ENCODE measurements at regions not wholly inside any gene's neighbourhood (a gene's known extent, or its start where the extent isn't known, plus 50 kb on each side); places are given as distances from the start of the nearest gene placed in this dataset.

GRCh38 chr1:95339377-95339776, 105.4 kb downstream of the RWDD3 start:
- no peak for DNase-seq (ENCODE audit: low spot score)
- no peak for TF ChIP-seq CTCF (IDR thresholded peaks at IDR 0.05; ENCODE audit: extremely low read depth, missing control alignments)

GRCh38 chr1:95340061-95340460, 106.1 kb downstream of the RWDD3 start:
- TF ChIP-seq CTCF (IDR thresholded peaks at IDR 0.05; ENCODE audit: extremely low read depth, missing control alignments), result no peak
- no peak for DNase-seq (ENCODE audit: low spot score)

- no peak for DNase-seq (ENCODE audit: low spot score)
- TF ChIP-seq CTCF (IDR thresholded peaks at IDR 0.05; ENCODE audit: extremely low read depth, missing control alignments), result no peak
These were observed 118.8 kb downstream of the RWDD3 start for GRCh38 chr1:95352767-95353166.

- no peak for TF ChIP-seq CTCF (IDR thresholded peaks at IDR 0.05; ENCODE audit: extremely low read depth, missing control alignments)
- no peak for DNase-seq (ENCODE audit: low spot score)
These were observed 119.2 kb downstream of the RWDD3 start for GRCh38 chr1:95353194-95353593.

- no peak for DNase-seq (ENCODE audit: low spot score)
- no peak for TF ChIP-seq CTCF (IDR thresholded peaks at IDR 0.05; ENCODE audit: extremely low read depth, missing control alignments)
These were observed 130.5 kb downstream of the RWDD3 start for GRCh38 chr1:95364546-95364945.

- no peak for DNase-seq (ENCODE audit: low spot score)
- no peak for TF ChIP-seq CTCF (IDR thresholded peaks at IDR 0.05; ENCODE audit: extremely low read depth, missing control alignments)
These were observed 132.5 kb downstream of the RWDD3 start for GRCh38 chr1:95366498-95366897.

GRCh38 chr1:95368178-95368577, 134.2 kb downstream of the RWDD3 start:
- no peak for DNase-seq (ENCODE audit: low spot score)

More at GRCh38 chr1:95368178-95368577, 134.2 kb downstream of the RWDD3 start:
- TF ChIP-seq CTCF (IDR thresholded peaks at IDR 0.05; ENCODE audit: extremely low read depth, missing control alignments), result no peak

Measured in GM20000 (cell line).